ENCODE measurements at regions not wholly inside any gene's neighbourhood (a gene's known extent, or its start where the extent isn't known, plus 50 kb on each side); places are given as distances from the start of the nearest gene placed in this dataset.

DNA sequence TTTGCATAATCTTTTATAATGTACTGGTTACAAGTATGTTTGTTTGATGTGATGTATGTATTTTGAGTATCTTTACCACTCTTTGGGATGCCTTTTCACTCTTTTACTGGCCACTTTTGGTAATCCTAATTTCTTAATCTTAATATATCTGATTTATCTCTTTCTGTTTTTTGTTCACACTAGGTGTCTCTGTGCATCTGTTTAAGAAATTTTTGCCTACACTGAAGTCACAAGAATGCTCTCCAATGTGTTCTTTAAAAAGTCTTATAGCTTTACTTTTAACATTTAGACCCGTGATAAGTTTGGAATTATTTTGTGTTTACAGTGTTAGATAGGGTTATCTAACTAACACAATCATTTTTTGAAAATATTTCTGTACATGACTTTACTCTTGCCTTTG lies 659.1 kb downstream of the SI start:
- ChIA-PET POLR2A (no interaction called here), CTCF (no interaction called here), RAD21 (ENCODE audit: low non-redundant PET in 1 of 2, low total read pairs in 2 of 2, uncharacterized antibody in 2 of 2, unreplicated experiment in 2 of 2) (no interaction called here)
- Histone ChIP-seq H2AFZ (ENCODE audit: low read depth, low read length, poor library complexity, severe bottlenecking) (no peak overlapping the region), H4K20me1 (ENCODE audit: insufficient read depth) (no peaks in the 10 kb centered on the region), H3K27ac (ENCODE audit: low read depth, low read length) (no peak overlapping the region), H3K36me3 (ENCODE audit: control insufficient read depth in 1 of 2, insufficient read depth in 2 of 2, low read length in 2 of 2) (no peaks in the 10 kb centered on the region), H3K9me3 (ENCODE audit: control insufficient read depth in 1 of 2, insufficient read depth in 1 of 2, low read depth in 1 of 2, low read length in 2 of 2) (no peaks in the 10 kb centered on the region), H3K9ac (ENCODE audit: low read length) (no peak overlapping the region), H3K4me1 (ENCODE audit: control insufficient read depth in 1 of 2, insufficient read depth in 2 of 2, low read length in 2 of 2) (no peaks in the 10 kb centered on the region), H3K27me3 (ENCODE audit: insufficient read depth, low read length) (no peaks in the 10 kb centered on the region), H3K4me2 (ENCODE audit: low read length) (no peak overlapping the region), H3K4me3 (replicated peaks in 1 of 2; ENCODE audit: low read depth in 1 of 2, low read length in 2 of 2) (no peak overlapping the region), H3K9me2 (ENCODE audit: insufficient read depth) (no peaks in the 10 kb centered on the region), H3K79me2 (ENCODE audit: insufficient read depth, low read length) (no peaks in the 10 kb centered on the region)
- ATAC-seq (no peak), DNase-seq (ENCODE audit: low read depth, low spot score) (no peak)
- intact Hi-C loops (cut with micrococcal nuclease), result no loop called here
- no peak for TF ChIP-seq SP1 (IDR thresholded peaks at IDR 0.05; ENCODE audit: low read depth)
- TF ChIP-seq ZNF274 (IDR thresholded peaks at IDR 0.05; ENCODE audit: low read depth, low read length), result no peak
- TF ChIP-seq EZH2 (IDR thresholded peaks at IDR 0.05), result no peak
- TF ChIP-seq REST (IDR thresholded peaks at IDR 0.05; ENCODE audit: low read depth), result no peak
- no peak for TF ChIP-seq ZFX (IDR thresholded peaks at IDR 0.05)
- no peak for TF ChIP-seq SRF (IDR thresholded peaks at IDR 0.05; ENCODE audit: low read depth)
- TF ChIP-seq, protein P1, sequence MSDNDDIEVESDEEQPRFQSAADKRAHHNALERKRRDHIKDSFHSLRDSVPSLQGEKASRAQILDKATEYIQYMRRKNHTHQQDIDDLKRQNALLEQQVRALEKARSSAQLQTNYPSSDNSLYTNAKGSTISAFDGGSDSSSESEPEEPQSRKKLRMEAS (IDR thresholded peaks at IDR 0.05), result no peak
- TF ChIP-seq ELF1 (IDR thresholded peaks at IDR 0.05; ENCODE audit: borderline replicate concordance, low read depth), result no peak
- TF ChIP-seq RAD21 (IDR thresholded peaks at IDR 0.05; ENCODE audit: low read depth), result no peak
- TF ChIP-seq, protein P2, sequence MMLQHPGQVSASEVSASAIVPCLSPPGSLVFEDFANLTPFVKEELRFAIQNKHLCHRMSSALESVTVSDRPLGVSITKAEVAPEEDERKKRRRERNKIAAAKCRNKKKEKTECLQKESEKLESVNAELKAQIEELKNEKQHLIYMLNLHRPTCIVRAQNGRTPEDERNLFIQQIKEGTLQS (IDR thresholded peaks at IDR 0.05), result no peak
- no peak for TF ChIP-seq FOSL1 (IDR thresholded peaks at IDR 0.05; ENCODE audit: low read depth)
- TF ChIP-seq TCF7L2 (IDR thresholded peaks at IDR 0.05; ENCODE audit: borderline replicate concordance, extremely low read depth, insufficient read depth, insufficient read length), result no peak
- no TSS peak for BruUV-seq (replicated peaks)

Measured in HCT116 (cell line).